GM21381 (cell line): ENCODE measurements at regions not wholly inside any gene's neighbourhood (a gene's known extent, or its start where the extent isn't known, plus 50 kb on each side); places are given as distances from the start of the nearest gene placed in this dataset.
"Not testable (repeated sequence)": the region's sequence is repeated elsewhere in the genome, so short reads cannot be mapped to it uniquely, and the experiment has no call there.

Experiments used
- ATAC-seq: cut with Tn5 transposase; IDR thresholded peaks from one replicate; pipeline ENCODE4 v1.9.1; 2021; ENCODE audit warnings: mild to moderate bottlenecking, moderate library complexity; ENCODE audit not compliant: unreplicated experiment

DNA sequence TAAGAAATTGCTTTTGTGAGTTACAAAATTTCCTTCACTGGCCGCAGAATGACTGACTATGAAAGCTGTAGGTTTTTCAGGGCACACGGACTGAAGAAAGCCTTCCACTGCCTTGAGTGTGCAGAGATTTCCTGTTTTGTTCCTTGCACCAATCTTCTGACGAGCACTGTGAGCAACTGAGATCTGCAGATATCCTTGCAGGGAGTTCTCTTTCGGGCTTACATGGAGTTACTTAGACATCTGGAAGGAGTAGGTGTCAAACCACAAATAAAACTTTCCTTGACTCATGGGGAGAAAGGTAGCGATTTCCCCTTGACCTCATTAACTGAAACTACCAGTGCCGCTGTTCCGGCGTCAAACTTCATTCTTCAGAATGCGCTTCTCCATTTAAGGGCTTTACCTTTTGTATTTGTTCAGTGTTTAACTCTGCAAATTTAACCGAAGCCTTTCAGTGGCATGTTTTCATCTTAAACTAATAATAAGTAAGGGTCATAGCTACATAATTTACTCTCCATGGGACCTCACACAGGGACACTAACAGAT, 1175.3 kb downstream of the GATA3 start:
- no peak for ATAC-seq

DNA sequence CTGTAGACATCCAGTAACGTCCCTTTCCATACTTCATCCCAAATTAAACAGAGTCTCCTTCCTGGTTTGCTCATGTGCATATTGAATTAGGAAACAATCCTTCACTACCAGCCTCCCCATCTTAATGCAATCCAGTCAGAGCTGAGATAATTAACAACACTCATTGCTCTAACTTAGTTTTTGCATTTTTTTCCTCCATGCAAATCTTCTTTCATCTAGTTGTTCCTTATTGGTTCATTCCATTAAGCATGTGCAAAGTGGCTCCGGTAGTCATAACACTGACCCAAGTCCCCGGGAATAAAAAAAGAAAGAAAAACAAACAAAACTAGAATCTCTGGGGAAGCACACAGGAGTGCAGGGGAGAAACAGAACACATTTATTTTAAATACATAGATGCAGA, 1176.1 kb downstream of the GATA3 start:
- no peak for ATAC-seq

DNA sequence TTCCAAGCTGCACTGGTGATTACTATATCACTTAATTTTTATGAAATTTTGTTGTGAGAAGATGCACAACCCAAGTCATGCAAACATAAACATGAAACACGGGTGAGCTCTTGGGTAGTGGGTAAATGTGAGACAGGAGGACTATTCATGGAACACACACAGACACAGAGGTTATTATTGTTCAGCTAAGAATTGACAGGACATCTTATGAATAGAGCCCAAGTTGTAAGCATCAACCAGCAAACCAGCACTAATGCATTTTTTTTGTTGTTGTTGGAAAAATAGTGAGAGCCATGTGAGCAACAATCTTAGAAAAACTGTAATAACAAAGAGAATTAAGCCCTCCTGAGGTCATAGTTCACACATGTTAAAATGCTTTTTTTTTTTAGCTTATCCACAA, 1179.7 kb downstream of the GATA3 start:
- no peak for ATAC-seq

DNA sequence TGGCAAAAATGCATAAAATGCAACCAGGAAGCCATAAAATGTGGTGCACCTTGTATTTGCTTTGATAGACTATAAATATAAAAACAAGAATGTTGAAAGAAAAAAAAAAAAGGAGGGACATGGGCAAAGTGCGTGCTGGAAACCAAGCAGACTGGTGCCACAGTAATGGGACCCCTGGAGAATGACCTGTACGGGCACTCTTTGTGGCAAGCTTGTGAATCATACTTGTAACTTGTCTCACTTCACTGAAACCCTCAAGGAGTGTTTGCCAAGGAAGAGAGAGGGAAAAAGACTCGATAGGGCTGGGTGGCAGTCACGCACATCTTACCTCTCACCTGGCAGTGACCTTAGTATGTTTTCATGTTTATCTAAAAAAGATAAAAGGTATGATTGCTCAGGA, 1183.6 kb downstream of the GATA3 start:
- ATAC-seq: no peak

DNA sequence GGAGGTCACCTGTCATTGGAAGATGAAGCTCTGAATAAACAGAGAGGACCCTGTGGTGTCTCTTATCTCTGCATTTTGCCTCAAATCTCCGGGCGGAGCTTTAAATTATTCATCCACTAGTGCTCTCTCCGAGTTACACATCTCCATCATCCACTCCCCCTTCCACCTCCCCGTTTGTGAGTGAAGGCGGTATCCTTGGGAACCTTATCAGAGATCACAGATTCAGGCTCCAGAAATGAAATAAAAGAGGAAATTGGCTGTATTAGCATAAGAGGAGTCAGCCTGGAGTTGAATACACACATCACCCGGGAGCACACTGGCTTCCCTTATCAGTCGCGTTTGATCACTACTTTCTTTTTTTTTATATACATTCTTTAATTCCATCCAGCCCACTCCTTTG, 1184.8 kb downstream of the GATA3 start:
- ATAC-seq: no peak

DNA sequence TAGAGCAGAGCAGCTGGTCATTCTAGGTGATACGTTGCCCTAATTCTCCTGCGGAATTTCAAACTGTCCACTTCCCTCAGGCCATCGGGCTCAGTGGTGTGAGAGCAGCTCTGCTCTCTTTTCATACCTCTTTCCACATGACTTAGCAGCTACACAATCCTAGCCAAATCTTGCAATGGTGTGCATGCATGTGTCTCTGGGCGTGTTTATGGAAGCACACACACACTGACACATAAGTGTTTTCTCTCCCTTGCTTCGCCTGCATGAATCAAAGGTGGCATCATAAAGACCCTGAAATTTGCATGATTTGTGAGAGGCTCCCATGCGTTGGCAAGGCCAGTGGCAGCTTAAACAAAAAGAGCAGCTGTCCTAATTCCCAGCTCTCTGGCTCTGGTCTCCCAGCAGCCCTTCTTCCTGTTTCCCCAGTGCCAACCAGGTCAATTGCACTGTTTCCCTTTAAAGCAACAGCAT, 1189.5 kb downstream of the GATA3 start:
- no peak for ATAC-seq

DNA sequence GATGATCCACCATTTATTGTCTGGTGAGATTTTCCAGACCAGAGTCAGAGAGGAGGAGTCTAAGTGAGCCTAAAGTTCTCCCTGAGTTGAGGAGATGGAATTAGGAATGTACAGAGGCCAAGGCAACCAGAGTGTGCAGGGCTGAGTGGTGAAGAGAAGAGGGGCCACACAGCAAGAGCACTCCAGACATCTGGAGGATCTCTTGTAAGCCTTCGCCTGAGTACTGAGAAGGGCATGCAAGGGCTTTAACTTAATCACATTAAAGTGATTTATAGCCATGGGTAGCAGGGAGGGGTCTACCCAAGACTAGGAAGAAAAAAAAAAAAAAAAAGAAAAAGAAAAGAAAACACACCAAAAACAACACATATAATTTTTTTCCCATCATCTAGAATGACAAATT, 1190.4 kb downstream of the GATA3 start:
- ATAC-seq: no peak

DNA sequence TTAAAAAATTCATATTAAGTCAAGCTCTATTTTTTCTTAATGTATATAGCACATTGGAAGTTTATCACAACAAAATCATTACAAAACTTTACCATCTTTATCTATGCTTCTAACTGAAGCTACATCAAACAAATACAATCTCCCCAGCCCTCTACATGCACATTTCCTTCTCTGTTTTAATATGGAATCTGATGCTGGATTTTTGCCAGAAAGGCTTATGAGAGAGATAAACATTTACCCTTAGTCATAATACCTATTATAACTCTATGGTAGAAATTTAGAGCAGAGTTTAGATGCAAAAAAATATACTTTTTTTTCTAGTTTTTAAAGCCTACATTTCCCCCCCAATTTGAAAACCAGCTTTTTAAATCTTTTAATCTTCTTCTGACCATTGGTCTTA, 1198.6 kb downstream of the GATA3 start:
- no peak for ATAC-seq

DNA sequence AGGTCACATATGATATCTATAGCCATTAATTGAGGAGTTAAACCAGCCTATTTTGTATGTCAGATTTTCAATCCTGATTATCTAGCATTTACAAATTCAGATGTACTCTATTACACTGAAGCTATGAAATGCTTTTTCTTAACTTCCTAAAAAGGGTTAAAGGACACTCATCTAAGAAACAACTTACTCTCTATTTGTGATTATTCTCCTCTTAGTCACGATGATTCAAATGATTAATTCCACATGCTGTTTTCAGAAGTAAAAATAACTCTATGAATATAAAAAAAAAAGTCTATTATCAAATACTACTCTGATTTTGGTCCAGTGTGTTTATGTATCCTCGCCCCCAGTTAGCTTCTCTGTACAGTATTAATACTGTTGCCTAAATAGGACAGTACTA, 1199.9 kb downstream of the GATA3 start:
- no peak for ATAC-seq

DNA sequence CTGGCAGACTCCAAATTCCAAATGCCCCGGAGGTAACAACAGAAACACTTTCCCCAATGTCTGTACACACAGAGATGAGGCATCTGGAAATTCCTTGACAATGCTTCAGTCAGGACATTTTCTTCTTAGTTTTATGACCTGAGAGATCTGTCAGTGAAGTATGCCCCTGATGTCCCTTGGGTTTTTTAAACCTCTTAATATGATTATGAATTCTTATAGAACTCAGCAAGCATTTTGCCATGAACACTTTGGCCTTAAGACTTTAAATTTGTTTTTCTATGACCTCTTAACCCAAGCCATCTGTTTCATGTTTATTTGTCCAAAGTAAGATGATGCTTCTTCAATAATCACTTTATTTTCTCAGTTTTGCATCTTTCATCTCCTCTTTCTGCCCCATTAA, 1206.2 kb downstream of the GATA3 start:
- ATAC-seq: no peak

DNA sequence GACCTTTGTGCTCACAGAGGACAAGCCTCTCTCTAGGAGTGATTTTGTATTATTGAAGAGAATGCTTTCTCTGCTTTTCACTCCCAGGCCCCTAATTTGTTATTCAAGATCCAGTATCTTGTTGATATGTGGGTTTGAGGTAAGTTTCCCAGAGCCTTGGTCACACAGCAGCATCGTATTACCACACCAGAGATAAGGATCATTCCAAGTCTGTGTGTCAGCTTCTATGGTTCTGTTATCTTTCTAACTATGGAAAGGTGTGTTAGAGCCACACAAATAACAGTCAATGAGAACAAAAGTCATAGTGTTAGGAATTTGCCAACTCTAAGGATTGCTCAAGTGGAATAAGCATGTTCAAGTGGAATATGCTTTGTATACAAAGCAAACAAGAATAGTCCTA, 1208.3 kb downstream of the GATA3 start:
- no peak for ATAC-seq

DNA sequence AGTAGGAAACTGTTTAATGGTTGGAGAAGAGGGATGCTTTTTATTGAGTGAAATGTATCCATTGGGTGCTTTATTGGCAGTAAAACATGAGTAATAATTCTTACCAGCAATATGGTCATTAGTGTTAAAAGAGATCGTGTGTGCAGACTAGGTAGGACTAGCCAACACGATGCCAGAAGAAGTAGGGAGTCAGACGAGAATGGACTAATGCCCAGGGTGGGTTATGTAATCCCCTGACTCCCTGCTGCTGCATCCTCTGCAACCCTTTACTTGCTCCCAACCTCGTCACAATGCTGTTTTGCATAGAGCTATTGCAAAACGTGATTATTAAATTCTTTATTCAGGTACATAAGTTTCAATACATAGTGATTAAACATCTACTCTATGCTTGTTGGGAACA, 1213.7 kb downstream of the GATA3 start:
- ATAC-seq: no peak

DNA sequence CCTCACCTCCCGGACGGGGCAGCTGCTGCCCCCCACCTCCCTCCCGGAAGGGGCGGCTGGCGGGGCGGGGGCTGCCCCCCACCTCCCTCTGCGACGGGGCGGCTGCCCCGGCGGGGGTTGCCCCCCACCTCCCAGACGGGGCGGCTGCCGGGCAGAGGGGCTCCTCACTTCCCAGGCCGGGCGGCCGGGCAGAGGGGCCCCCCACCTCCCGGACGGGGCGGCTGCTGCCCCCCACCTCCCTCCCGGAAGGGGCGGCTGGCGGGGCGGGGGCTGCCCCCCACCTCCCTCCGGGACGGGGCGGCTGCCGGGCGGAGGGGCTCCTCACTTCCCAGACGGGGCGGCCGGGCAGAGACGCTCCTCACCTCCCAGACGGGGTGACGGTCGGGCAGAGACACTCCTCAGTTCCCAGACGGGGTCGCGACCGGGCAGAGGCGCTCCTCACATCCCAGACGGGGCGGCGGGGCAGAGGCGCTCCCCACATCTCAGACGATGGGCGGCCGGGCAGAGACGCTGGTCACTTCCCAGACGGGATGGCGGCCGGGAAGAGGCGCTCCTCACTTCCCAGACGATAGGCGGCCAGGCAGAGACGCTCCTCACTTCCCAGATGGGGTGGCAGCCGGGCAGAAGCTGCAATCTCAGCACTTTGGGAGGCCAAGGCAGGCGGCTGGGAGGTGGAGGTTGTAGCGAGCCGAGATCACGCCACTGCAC, 1218.8 kb downstream of the GATA3 start:
- not testable (repeated sequence) for ATAC-seq

DNA sequence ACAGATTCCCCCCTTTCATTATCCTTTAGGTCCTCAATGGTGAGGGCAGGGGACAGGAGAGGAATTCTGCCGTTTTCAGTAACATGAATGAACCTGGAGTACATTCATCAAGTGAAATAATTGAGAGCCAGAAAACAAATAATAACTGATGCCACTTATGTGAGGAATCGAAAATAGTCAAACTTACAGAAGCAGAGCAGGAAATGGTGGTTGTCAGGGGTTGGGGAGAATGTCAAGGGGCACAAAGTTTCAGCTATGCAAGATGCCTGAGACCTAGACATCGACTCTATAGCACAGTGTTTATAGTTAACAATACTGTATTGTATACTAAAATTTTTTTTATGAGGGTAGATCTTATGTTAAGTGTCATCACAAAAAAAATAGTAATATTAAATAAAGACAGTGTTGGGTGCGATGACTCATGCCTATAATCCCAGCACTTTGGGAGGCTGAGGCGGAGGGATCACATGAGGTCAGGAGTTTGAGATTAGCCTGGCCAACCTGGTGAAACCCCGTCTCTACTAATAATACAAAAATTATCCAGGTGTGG, 1219.8 kb downstream of the GATA3 start:
- no peak for ATAC-seq

DNA sequence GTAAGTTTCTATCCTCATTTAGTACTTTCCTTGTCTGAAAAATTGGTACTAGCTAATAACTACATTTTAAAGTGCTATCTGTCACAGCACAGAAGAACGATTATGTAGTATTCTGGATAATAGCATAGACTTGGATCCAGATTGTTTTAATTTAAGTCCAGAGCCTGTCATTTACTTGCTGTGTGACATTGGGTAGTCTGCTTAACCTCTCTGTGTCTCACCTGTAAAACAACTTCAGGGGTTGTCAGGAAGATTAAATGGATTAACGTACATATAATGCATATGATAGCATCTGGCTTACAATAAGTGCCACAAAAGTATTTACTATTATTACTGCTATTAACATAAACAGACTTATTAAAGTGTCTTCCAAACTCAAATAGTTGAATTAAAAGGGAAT, 1221.4 kb downstream of the GATA3 start:
- ATAC-seq: no peak

DNA sequence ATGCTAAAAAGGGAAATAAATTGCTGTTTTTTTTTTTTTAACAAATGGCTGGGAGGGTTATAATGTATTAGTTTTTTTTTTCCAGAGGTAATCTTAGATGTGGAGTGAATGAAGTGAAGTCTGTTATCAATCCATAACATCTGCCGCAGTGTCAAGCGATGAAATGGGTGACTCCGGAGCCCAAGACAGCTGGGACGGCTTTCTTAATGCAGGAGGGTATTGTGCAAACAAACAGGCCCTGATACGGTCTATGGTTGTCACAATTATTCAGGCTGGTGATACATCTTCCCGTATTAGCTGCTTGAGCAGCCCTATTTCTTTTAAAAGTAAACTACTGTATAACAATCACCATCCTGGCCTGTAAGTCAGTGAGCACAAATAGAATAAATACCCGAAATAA, 1231.2 kb downstream of the GATA3 start:
- ATAC-seq: no peak

DNA sequence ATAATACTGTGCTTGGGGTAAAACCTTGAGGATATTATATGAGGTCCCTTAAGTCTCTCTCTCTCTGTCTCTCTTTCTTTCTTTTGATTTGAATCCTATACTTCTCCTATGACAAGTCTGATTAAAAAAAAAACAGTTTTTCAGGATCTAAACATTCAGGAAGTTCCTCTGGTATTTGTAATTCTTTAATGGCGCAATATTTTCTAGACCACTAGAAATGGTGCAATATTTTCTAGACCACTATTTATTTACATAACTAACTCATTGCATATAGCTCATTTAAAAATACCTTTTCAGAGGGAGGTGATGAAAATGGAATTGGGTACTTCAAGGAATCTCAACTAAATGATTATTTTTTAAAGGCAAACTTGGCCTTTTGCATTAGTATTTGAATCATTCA, 1235.3 kb downstream of the GATA3 start:
- no peak for ATAC-seq

DNA sequence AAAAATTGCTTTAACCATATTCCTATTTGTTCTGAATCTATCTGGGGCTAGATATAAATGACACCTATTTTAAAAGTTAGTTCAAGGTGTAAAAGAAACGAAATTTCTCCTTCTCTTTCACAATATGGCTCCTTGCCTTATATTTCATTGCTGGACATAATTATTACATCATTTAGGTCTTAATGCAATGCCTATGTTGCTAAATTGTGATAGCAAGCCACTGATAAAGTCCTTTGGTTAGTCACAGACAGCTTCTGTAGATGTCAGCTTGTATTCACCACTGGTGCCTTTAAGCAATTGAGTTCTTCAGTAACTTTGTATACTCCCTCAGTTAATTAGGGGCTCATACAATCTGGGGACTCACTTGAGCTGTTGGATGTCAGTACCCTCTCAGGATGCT, 1236.6 kb downstream of the GATA3 start:
- ATAC-seq: no peak

DNA sequence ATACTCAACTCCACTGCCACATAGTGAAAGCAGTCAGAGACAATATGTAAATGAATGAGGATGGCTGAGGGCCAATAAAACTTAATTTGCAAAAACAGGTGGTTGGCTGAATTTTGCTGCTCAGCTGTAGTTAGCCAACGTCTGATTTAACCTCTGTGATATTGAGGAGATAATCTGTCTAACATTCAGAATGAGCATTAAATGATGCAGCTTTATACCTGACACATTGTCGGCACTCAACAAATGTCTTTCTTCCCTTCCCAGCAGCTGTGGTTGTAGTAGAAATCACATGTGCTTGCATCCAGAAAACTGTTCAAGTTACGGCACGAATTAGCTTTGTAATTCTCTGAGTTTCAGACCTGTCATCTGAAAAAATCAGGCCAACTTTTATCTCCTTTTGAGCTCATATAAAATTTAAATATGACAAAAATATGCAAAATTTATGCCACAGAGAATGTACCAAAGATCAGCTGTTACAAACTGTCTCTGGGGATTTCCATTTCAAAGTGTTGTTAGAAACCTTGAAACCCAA, 1239.7 kb downstream of the GATA3 start:
- ATAC-seq: peak; percentile 18

DNA sequence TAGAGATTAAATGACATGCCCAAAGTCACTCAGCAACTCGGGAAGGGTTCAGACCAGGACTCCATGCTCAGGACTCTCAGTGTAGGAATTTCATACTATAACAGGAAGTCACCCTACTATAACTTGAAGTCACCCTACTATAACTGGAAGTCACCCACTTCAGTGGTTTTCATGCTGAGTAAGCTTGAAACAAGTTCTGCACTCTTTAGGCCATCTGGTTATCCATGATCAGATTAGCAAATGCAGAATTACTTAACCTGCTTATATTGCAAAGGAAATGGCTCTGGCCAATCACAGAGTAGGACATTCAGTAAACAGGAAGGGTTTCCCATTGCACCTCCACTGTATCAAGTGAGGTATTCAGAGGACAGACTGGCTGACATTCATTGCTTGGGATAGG, 1240.4 kb downstream of the GATA3 start:
- peak; percentile 88 for ATAC-seq

DNA sequence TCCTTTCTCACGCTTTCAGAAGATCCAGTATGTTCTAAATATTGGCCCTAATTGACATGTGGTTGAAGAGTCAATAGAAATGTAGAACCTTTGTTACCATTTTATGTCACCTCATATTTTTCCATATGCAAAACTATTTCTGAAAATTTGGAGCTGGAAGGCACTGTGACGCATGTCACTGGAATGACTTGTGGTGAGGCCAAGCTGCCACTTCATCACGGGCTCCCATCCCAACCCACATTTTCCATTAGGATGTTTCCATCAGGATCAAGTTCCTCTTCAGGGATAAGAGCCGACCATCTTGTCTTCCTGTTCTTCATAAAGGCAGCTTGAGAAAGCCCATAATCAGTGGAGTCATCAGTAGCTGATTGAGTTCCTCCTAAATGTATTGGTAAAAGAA, 1241.7 kb downstream of the GATA3 start:
- ATAC-seq: no peak

DNA sequence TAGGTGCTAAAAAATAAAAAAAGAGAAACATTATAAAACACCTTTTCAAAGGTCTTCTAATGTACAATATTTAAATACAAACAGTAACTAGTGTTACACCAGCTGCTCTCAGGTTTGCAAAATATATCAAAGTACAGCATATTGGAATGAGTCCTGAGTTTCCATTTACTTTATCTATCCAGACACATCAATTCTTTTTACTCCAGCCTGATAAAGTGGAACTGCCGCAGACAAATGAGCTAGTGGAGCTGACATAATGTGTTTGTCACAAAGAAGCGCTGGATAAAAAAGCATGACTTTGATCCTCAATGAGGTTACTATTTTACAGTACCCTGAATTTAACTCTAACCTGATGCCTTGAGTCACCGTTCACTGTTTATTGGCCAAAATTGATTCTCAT, 1243.1 kb downstream of the GATA3 start:
- ATAC-seq: no peak
